ENCODE measurements at regions not wholly inside any gene's neighbourhood (a gene's known extent, or its start where the extent isn't known, plus 50 kb on each side); places are given as distances from the start of the nearest gene placed in this dataset.

- TF ChIP-seq EP300 (IDR thresholded peaks at IDR 0.05) (no peak), CTCF (IDR thresholded peaks at IDR 0.05) (no peak)
Observed at GRCh38 chr1:30305061-30305460, 418.3 kb downstream of the MATN1 start.

Measured in esophagus muscularis mucosa (tissue), 3 donors.